ENCODE measurements at regions not wholly inside any gene's neighbourhood (a gene's known extent, or its start where the extent isn't known, plus 50 kb on each side); places are given as distances from the start of the nearest gene placed in this dataset.

DNA sequence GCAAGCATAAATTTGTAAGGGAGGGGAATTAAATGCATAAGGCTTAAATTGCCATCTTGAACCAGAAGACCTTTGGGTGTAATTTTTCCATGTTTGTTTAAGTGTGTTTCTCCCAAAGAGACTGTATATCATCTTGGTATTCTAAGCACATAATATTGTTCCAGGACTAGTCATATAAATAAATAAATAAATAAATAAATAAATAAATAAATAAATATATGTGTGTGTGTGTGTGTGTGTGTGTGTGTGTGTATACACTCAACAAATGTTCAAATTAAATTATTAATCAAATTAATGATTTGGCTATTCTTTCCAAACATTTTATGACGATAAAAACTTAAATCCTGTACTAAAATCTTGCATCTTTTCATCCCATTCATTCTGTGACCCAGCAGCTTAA, 867.8 kb upstream of the KLHL29 start:
- DNase-seq (ENCODE audit: low spot score) = no peak
- TF ChIP-seq, protein P1, sequence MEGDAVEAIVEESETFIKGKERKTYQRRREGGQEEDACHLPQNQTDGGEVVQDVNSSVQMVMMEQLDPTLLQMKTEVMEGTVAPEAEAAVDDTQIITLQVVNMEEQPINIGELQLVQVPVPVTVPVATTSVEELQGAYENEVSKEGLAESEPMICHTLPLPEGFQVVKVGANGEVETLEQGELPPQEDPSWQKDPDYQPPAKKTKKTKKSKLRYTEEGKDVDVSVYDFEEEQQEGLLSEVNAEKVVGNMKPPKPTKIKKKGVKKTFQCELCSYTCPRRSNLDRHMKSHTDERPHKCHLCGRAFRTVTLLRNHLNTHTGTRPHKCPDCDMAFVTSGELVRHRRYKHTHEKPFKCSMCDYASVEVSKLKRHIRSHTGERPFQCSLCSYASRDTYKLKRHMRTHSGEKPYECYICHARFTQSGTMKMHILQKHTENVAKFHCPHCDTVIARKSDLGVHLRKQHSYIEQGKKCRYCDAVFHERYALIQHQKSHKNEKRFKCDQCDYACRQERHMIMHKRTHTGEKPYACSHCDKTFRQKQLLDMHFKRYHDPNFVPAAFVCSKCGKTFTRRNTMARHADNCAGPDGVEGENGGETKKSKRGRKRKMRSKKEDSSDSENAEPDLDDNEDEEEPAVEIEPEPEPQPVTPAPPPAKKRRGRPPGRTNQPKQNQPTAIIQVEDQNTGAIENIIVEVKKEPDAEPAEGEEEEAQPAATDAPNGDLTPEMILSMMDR (IDR thresholded peaks at IDR 0.05; ENCODE audit: extremely low read depth, missing control alignments) = no peak

DNA sequence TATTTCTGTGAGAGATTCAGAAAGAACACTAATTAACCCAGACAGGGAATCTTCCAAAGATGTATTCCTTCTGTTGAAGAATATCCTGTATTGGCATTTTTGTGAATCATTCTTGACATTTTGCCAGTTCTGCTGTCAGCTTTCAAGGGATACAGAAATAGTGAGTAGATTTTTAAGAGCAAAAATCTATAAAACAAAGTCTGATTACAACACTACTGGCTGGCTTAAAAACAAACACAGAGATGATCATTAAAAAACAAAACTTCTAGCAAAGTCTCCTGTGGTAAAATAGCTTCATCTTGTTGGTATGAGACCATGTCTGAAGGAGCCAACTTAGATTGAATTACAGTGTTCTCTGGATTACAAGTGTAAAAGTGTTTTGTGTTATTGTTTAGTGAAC, 866.3 kb upstream of the KLHL29 start:
- TF ChIP-seq, protein P1 (IDR thresholded peaks at IDR 0.05; ENCODE audit: extremely low read depth, missing control alignments) = no peak
- DNase-seq (ENCODE audit: low spot score) = no peak

DNA sequence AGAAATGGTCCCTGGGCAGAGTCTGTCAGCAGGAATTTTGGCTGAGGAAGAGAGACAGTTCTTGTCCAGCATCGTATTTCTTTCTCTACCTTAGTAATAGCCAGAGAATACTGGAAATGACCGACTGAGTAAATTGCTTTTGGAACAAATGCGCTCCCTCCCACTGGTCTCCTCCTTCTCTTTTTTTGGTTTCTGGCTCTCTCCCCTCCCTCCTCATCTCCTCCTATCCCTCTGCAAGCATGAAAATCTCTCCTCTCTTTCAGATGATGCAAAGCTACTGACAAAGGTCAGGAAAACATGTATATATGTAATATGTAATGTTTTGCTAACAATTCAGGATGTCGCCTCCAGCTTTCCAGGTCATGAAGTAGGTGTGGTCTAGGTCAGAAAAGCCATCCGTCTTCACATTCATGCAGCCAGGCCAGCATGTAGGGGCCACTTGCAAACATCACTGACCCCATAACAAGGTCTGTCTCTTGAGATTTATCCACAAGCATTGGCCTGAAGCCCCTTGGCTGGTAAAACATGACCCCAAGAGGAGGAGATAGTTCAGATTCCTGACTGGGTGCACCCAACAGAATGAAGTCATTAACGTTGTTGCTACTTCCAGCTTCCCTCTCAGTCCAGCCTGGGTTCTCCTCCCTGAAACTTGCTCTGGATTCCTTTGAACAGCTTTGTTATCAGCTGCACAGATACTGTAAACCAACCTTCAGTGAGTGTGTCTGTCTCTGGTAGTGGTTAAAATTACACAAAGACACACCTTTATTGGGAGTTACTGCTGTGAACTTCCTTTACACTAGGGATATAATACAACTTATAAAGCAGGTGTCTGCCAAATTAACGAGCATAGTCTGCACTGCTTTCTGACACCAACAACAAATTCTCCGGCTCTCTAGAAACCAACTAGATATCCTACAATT, 864.4 kb upstream of the KLHL29 start:
- TF ChIP-seq, protein P1 (IDR thresholded peaks at IDR 0.05; ENCODE audit: extremely low read depth, missing control alignments) = no peak

DNA sequence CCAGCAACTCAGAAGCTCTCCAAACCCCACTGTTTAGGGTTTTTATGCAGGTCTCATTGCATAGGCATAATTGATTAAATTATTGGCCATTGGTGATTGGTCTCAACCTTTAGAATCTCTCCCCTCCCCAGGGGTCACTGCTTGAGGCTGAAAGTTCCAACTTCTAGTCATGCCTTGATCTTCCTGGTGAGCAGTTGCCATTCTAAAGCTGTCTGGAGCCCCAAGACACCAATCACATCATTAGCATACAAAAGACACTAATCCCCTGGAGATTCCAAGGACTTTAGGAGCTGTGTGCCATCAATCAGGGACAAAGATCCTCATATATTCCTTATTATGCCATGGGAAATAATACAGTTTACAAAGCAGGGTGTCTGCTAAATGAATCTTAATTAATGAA, 863.4 kb upstream of the KLHL29 start:
- no peak for DNase-seq (ENCODE audit: low spot score)

More for the DNA sequence above, 864.4 kb upstream of the KLHL29 start:
- no peak for DNase-seq (ENCODE audit: low spot score)

DNA sequence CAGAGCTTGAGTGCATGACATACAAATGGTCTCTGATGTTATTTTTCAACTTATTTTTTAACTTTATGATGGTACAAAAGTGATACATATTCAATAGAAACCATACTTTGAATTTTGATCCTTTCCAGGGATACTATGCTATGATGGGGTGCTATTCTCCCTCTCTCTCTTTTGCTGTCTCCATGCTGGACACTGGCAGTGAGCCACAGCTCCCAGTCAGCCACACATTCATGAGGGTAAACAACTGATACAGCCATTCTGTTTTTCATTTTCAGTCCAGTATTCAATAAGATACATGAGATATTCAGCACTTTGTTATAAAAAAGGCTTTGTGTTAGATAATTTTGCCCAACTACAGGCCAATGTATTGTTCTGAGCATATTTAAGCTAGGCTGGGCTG, 859.3 kb upstream of the KLHL29 start:
- no peak for DNase-seq (ENCODE audit: low spot score)
- TF ChIP-seq, protein P1 (IDR thresholded peaks at IDR 0.05; ENCODE audit: extremely low read depth, missing control alignments) = no peak

More for the DNA sequence above, 863.4 kb upstream of the KLHL29 start:
- TF ChIP-seq, protein P1 (IDR thresholded peaks at IDR 0.05; ENCODE audit: extremely low read depth, missing control alignments) = no peak

DNA sequence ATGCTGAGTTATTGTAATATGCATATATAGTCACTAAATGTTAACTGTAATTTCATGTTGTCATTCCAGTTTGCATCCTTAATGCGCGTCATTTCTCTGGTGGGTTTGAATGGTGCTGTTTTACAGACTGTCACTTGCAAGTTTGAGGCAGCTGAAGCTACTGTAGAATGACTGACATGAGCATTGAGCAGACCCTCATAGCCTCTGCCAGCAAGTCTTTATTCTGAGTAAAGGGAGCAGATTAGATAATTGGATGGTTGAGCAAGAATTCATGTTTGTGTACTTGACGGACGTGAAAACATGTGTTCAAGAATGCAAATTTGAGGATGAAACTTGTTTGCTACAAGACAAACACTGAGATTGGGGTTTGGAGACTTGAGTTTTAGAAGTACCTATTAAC, 854.8 kb upstream of the KLHL29 start:
- DNase-seq (ENCODE audit: low spot score) = no peak
- TF ChIP-seq, protein P1 (IDR thresholded peaks at IDR 0.05; ENCODE audit: extremely low read depth, missing control alignments) = no peak

DNA sequence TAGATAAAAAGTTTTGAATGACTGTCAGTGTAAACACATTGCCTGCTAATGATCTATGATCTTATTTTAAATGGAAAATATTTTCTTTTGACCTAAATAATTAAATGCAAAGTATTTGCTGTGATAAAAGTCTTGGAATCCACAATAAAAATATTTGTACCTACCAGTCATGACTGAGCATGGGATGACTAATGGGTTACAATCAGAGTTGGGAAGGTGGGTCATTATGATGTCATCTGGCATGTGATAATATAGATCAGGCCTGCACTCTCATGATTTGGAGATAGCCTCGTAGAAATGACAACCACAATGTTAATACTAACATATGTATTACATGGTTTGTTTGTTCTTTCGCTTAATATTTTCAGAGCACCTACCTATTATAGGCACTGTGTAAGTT, 848.8 kb upstream of the KLHL29 start:
- DNase-seq (ENCODE audit: low spot score) = no peak

More for the DNA sequence above, 848.8 kb upstream of the KLHL29 start:
- TF ChIP-seq, protein P1 (IDR thresholded peaks at IDR 0.05; ENCODE audit: extremely low read depth, missing control alignments) = no peak

Data from GM20000 (cell line).